ENCODE measurements at regions not wholly inside any gene's neighbourhood (a gene's known extent, or its start where the extent isn't known, plus 50 kb on each side); places are given as distances from the start of the nearest gene placed in this dataset.

DNA sequence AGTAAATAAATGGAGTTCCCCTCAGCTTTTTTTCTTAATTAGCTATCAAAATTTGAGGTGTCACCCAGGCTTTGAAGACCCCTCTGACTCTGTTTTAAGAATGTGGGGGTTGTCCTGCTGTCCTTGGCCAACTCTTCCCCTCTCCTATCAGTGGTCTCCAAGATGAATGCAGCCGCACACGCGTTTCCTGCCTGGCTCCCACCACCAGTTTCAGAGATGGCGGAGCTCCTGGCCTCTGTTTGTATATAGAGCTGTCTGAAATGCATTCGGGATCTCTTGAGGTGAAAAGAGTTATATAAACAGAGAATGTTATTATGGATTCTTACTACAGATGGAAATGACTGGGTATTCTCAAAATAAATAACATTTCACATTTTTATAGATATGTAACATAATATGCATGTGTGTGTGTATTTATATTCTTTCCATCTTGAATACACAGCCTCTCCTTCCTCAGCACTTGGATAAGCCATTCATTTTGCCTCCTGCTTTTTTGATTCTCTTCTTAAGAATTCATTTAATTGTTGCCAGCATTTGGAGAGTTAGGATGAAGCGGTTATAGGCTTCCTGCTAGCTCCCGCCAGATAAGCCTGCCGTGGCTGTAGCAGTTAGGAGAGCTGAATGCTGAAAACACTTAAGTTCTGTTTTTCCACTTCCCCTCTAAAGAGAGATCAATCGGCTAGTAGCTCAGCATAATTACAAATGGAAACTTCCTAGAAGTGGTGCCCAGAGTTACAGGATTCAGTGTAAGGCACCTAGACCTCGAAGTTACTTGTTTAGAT lies 659.3 kb upstream of the FANCL start:
- DNase-seq, result no peak
- H3K4me3 Mint-ChIP-seq, result no peak overlapping the region

DNA sequence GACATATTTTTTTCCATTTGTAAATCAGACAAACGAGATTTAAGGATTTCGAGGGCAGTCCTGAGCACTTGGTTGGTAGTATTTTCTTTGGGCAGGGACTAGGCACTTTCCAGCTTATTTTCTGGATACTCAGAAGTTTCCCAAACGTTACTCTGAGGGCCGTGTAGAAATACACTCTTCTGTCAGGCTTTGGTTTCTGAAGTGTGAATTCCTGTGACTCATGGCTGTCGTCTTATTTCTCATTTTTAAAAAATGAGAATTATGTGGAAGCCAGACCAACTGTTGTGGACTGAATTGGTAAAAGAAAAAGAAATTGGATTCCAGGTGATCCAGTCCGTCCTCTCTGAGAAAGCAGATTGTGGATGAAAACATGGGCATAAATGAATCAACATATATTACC lies 658.6 kb upstream of the FANCL start:
- no peaks in the 10 kb centered on the region for H3K27me3 Mint-ChIP-seq (ENCODE audit: low read depth)
- no peaks in the 10 kb centered on the region for H3K4me1 Mint-ChIP-seq (ENCODE audit: low read depth)
- no peak overlapping the region for H3K27ac Mint-ChIP-seq
- H3K36me3 Mint-ChIP-seq (ENCODE audit: low read depth), result no peaks in the 10 kb centered on the region
- no peak for DNase-seq
- no peak for ATAC-seq
- H3K4me3 Mint-ChIP-seq, result no peak overlapping the region
- ChIA-PET CTCF (no interaction called here), POLR2A (no interaction called here)
- H3K9me3 Mint-ChIP-seq (ENCODE audit: insufficient read depth), result no peaks in the 10 kb centered on the region

More for the DNA sequence above, 659.3 kb upstream of the FANCL start:
- Mint-ChIP-seq H3K27me3 (ENCODE audit: low read depth) (no peaks in the 10 kb centered on the region), H3K27ac (no peak overlapping the region), H3K4me1 (ENCODE audit: low read depth) (no peaks in the 10 kb centered on the region), H3K36me3 (ENCODE audit: low read depth) (no peaks in the 10 kb centered on the region), H3K9me3 (ENCODE audit: insufficient read depth) (no peaks in the 10 kb centered on the region)
- ChIA-PET CTCF (no interaction called here), POLR2A (no interaction called here)
- no peak for ATAC-seq

DNA sequence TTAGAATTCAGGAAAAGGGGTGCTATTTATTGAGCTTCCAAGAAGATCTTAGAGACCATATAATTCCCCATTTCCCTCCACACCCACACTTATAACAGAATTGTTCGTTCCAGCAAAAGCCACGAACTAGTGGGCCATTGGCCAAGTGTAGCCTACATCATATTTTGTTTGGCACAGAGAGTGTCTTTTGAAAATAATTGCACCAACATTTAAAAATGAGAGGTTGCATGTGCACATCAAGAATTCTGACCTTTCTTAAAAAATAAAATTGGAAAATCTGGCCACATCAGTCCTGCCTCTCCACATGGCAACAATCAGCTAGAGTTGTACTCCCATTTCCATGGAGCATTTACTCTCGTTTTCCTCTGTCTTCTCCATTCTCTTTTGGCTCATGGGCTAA lies 655.5 kb upstream of the FANCL start:
- Mint-ChIP-seq H3K9me3 (ENCODE audit: insufficient read depth) (no peaks in the 10 kb centered on the region), H3K36me3 (ENCODE audit: low read depth) (no peaks in the 10 kb centered on the region), H3K27me3 (ENCODE audit: low read depth) (no peaks in the 10 kb centered on the region), H3K4me1 (ENCODE audit: low read depth) (no peaks in the 10 kb centered on the region), H3K27ac (no peak overlapping the region), H3K4me3 (no peak overlapping the region)
- ChIA-PET POLR2A (no interaction called here), CTCF (no interaction called here)
- ATAC-seq (no peak), DNase-seq (no peak)

DNA sequence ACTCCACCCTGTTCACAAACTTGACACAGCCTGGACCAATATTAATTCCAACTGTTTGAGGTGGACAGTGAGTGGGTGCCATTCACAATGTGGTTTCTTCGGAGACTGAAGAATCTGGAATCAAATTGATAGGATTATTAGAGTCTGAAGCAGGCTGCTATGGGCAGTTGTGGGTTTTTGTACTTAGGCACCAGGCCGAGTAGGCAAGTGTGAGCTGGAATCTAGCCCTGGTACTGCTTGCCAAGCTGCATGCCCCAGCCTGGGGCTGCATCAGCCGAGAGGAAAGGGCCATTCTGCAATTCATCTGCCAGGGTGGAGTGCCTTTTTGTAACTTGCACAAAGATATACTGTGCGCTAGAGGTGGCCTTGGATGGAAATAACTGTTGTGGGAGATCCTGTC lies 654.7 kb upstream of the FANCL start:
- ATAC-seq (no peak), DNase-seq (no peak)
- Mint-ChIP-seq H3K36me3 (ENCODE audit: low read depth) (no peaks in the 10 kb centered on the region), H3K27me3 (ENCODE audit: low read depth) (no peaks in the 10 kb centered on the region), H3K27ac (no peak overlapping the region), H3K4me3 (no peak overlapping the region), H3K9me3 (ENCODE audit: insufficient read depth) (no peaks in the 10 kb centered on the region), H3K4me1 (ENCODE audit: low read depth) (no peaks in the 10 kb centered on the region)
- CTCF ChIA-PET, result no interaction called here
- POLR2A ChIA-PET, result no interaction called here

DNA sequence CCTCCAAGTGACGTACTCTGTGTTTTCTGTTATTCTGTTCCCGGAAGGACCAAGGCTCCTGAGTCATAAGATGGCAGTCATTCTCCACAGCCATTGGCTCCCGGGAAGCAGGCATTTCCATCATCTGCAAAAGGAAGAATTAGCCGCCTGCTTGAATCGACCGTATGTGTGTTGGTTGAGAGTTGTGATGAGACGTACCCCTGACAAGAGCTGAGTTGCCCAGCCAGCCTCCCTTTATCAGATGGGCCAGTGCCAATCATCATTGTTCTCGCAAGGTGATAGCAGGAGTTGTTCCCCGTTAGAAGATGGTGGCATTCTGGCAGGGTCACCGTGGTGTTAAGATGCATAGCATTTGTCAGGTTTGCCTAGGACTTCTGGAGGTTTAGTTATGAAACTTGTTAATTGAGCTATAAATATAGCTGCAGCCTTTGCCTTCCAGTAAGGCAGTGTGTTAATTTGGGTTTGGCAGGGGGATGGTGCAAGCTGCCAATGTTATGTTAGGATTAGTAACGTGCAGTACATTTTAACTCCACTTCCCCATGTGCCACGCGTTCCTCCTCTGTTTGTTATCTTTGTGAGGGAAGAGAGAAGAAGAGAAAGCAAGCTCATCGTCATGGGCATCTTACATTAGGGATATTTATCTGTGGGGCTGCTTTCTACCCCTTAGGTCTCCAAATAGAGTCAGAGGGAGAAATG lies 652.7 kb upstream of the FANCL start:
- H3K4me3 Mint-ChIP-seq, result no peak overlapping the region
- H3K27me3 Mint-ChIP-seq (ENCODE audit: low read depth), result no peaks in the 10 kb centered on the region
- H3K9me3 Mint-ChIP-seq (ENCODE audit: insufficient read depth), result no peaks in the 10 kb centered on the region
- ChIA-PET CTCF (no interaction called here), POLR2A (no interaction called here)
- H3K4me1 Mint-ChIP-seq (ENCODE audit: low read depth), result no peaks in the 10 kb centered on the region
- DNase-seq (no peak), ATAC-seq (no peak)
- H3K27ac Mint-ChIP-seq, result no peak overlapping the region
- no peaks in the 10 kb centered on the region for H3K36me3 Mint-ChIP-seq (ENCODE audit: low read depth)

DNA sequence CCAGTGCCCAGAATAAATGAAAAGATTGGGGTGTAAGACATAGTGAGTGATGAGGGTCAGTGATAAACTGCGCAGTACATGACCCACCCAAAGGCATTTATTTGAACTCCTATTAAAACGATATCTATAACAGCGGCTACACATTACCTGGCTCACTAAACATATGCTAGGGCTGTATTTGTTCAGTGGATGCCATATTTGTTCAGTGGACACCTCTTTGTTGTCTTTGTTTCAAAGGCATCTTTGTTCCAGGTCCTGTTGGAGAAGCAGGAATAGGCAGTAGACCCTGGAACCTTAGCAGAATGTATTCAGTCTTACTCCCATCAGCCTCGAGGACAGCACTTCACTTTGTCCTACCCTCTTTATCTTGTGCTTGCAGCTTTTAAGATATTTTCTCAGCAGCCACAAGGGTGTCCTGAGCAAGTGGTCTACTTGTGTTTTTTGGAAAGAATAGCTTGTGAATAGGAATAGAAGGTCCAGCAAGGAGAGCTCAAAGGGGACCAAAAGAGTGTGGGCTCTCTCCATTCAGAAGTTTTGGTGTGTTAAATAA lies 650.8 kb upstream of the FANCL start:
- no peak for DNase-seq
- H3K36me3 Mint-ChIP-seq (ENCODE audit: low read depth), result no peaks in the 10 kb centered on the region
- ChIA-PET POLR2A (no interaction called here), CTCF (interaction anchor here (0.6 to 0.9 kb wide), 2 partner anchors 320 to 1812 kb away, joined by 3 read pairs; no protein-coding TSS in a partner anchor)
- no peaks in the 10 kb centered on the region for H3K27me3 Mint-ChIP-seq (ENCODE audit: low read depth)
- H3K4me3 Mint-ChIP-seq, result no peak overlapping the region
- H3K27ac Mint-ChIP-seq, result no peak overlapping the region
- no peaks in the 10 kb centered on the region for H3K4me1 Mint-ChIP-seq (ENCODE audit: low read depth)
- H3K9me3 Mint-ChIP-seq (ENCODE audit: insufficient read depth), result no peaks in the 10 kb centered on the region
- no peak for ATAC-seq

DNA sequence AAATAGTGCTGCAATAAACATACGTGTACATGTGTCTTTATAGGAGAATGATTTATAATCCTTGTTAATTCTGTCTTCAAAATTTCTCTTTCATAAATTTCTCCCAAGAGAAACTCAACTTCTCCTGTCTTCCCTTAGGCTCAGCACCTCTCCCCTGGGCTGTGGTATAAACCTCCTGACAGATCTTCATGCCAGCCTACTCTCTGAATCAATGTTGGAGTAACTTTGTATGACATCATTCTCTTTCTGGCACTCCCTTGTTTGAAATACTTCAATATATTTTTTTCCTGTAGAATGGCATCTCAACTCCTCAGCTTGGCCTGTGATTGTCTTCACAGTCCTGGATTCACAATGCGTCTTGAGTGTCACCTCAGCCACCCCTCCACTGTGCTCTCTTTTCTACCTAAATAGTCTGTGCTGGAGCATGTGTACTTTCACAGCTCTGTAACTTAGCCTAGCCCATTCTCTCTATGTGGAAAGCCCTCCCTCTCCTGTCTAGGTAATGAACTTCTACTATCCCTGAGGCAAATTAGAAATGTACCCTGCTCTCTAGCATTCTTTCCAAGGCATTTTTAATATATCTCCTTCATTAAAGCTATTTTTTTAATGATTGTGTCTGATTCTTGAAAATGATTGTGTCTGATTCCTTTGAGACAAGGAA lies 649.9 kb upstream of the FANCL start:
- Mint-ChIP-seq H3K4me1 (ENCODE audit: low read depth) (no peaks in the 10 kb centered on the region), H3K27ac (no peak overlapping the region), H3K27me3 (ENCODE audit: low read depth) (no peaks in the 10 kb centered on the region), H3K36me3 (ENCODE audit: low read depth) (no peaks in the 10 kb centered on the region), H3K4me3 (no peak overlapping the region), H3K9me3 (ENCODE audit: insufficient read depth) (no peaks in the 10 kb centered on the region)
- POLR2A ChIA-PET, result no interaction called here
- DNase-seq (no peak), ATAC-seq (no peak)
- CTCF ChIA-PET, result no interaction called here

DNA sequence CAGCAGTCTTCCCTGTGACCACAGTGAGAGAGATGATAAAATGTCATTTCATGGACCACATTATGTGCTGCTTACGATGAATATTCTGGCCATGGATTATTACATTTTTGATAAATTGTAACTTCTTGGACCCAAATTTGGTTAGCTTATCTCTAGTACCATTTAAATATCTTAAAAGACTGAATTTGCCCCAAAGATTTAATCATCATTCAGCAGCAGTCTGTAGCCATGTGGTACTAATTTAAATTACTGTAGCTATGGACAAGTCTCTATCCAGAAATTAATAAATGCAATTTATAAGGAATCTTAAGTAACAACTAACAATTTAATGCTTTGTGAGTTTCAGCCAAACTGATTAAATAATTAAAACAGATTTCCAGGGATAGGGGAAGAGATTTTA lies 644.9 kb upstream of the FANCL start:
- H3K9me3 Mint-ChIP-seq (ENCODE audit: insufficient read depth), result no peaks in the 10 kb centered on the region
- no peak overlapping the region for H3K4me3 Mint-ChIP-seq
- H3K36me3 Mint-ChIP-seq (ENCODE audit: low read depth), result no peaks in the 10 kb centered on the region
- ATAC-seq, result no peak
- no peaks in the 10 kb centered on the region for H3K27me3 Mint-ChIP-seq (ENCODE audit: low read depth)
- CTCF ChIA-PET, result no interaction called here
- POLR2A ChIA-PET, result no interaction called here
- no peak overlapping the region for H3K27ac Mint-ChIP-seq
- DNase-seq, result no peak
- no peaks in the 10 kb centered on the region for H3K4me1 Mint-ChIP-seq (ENCODE audit: low read depth)

DNA sequence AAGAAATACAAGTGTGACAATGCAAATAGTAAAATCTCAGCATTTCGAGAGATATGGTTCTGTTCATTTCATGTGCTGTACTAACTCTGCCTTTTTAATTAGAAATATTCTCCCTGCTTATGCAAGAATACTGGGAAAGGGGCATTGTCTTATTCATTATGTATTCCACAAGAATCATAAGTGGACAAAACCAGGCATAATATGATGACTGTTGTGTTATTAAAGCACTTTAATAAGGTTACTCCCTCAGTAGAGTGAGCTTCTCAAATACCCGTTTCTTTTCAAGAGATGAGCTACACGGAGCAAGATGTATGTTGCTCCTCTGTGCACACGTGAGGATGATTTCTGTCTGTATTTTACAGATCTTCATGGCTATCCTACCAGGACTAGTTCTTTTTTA lies 638.7 kb upstream of the FANCL start:
- Mint-ChIP-seq H3K4me3 (no peak overlapping the region), H3K36me3 (ENCODE audit: low read depth) (no peaks in the 10 kb centered on the region), H3K9me3 (ENCODE audit: insufficient read depth) (no peaks in the 10 kb centered on the region), H3K4me1 (ENCODE audit: low read depth) (no peaks in the 10 kb centered on the region), H3K27ac (no peak overlapping the region), H3K27me3 (ENCODE audit: low read depth) (peaks cover 4% of the 10 kb centered on the region)
- DNase-seq, result no peak
- POLR2A ChIA-PET, result no interaction called here
- CTCF ChIA-PET, result no interaction called here
- no peak for ATAC-seq

DNA sequence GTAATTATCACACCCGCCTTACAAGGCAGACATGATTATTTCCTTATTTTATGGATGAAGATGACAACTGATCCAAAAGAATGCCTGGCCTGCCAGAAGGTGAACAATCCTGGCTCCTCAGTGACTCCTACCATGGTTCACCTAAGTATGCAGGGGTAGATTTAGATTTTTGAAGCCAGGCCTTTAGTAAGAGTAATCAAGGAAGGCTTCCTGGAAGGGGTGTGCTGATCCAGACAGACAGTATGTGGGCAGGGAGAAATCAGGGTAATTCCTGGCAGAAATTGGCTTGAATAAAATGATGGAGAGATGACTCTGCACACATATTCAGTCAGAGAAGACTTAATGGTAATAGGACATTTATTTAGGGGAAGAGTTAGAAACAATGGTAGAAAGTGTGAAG lies 637.7 kb upstream of the FANCL start:
- ChIA-PET POLR2A (no interaction called here), CTCF (no interaction called here)
- Mint-ChIP-seq H3K27me3 (ENCODE audit: low read depth) (peaks cover 4% of the 10 kb centered on the region), H3K36me3 (ENCODE audit: low read depth) (no peaks in the 10 kb centered on the region), H3K4me1 (ENCODE audit: low read depth) (no peaks in the 10 kb centered on the region), H3K27ac (no peak overlapping the region), H3K4me3 (no peak overlapping the region), H3K9me3 (ENCODE audit: insufficient read depth) (no peaks in the 10 kb centered on the region)
- ATAC-seq, result no peak
- no peak for DNase-seq

DNA sequence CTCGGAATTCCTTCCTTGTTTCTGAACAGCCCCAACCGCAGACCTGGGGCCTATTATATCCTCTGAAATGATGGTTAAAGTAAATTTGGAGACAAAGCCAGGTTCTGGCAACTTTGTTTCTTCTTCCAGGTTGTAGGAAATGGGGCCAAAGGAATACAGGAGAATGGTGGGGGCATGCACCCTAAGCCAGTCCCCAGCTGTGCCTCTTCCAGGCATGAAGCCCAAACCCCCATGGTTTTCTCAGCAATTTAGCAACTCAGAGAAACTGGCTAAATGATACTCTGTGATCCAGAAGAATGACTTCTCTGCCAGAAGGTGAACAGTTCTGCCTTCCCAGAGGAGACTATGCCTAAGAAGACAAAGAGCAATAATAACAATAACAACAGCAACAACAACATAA lies 635.0 kb upstream of the FANCL start:
- Mint-ChIP-seq H3K4me1 (ENCODE audit: low read depth) (no peaks in the 10 kb centered on the region), H3K27ac (no peak overlapping the region), H3K4me3 (no peak overlapping the region), H3K27me3 (ENCODE audit: low read depth) (peaks cover 4% of the 10 kb centered on the region), H3K9me3 (ENCODE audit: insufficient read depth) (no peaks in the 10 kb centered on the region), H3K36me3 (ENCODE audit: low read depth) (no peaks in the 10 kb centered on the region)
- no peak for DNase-seq
- ChIA-PET CTCF (no interaction called here), POLR2A (no interaction called here)
- ATAC-seq, result no peak

DNA sequence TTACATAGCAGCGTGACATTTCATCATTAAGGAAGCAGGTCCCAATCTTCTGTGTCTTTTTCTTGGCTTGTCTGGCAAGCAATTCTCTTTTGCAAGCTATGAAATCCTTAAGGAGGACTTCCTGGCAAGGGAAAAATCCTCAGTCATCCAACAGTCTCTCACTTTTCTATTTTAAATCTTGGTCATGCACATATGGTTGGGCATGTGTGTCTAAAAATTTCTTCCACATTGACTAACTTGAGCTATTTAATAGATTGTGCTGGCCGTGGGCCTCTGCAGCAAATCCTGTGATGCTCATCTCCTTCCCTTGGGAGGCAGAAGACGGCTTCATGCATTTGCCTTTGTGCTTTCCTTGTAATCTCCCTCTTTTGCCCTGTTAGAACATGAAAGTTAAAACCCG lies 634.3 kb upstream of the FANCL start:
- DNase-seq (no peak), ATAC-seq (no peak)
- H3K9me3 Mint-ChIP-seq (ENCODE audit: insufficient read depth), result no peaks in the 10 kb centered on the region
- no peaks in the 10 kb centered on the region for H3K36me3 Mint-ChIP-seq (ENCODE audit: low read depth)
- H3K4me3 Mint-ChIP-seq, result no peak overlapping the region
- H3K4me1 Mint-ChIP-seq (ENCODE audit: low read depth), result no peaks in the 10 kb centered on the region
- ChIA-PET POLR2A (no interaction called here), CTCF (no interaction called here)
- no peak overlapping the region for H3K27ac Mint-ChIP-seq
- peaks cover 4% of the 10 kb centered on the region for H3K27me3 Mint-ChIP-seq (ENCODE audit: low read depth)

All from activated CD8-positive, alpha-beta T cell treated with anti-CD3 and anti-CD28 coated beads, Interleukin-2, amount 10 ng/mL, durations not matched to agents 7 days and 5 days (primary cell).